HT-29 (cell line): ENCODE measurements at regions not wholly inside any gene's neighbourhood (a gene's known extent, or its start where the extent isn't known, plus 50 kb on each side); places are given as distances from the start of the nearest gene placed in this dataset.
A peak's percentile ranks its signal among the peaks of the same experiment; 100 is the strongest.
"Not testable (repeated sequence)": the region's sequence is repeated elsewhere in the genome, so short reads cannot be mapped to it uniquely, and the experiment has no call there.

Experiments used
- DNase-seq: peaks from one replicate; pipeline ENCODE4 v3.0.0-alpha.2; 2015; ENCODE audit warnings: low spot score

GRCh38 chr3:91348064-91348463 is 2240.6 kb downstream of the EPHA3 start:
- DNase-seq: not testable (repeated sequence)

- DNase-seq: not testable (repeated sequence)
Measured at GRCh38 chr3:91349072-91349471, 2241.7 kb downstream of the EPHA3 start.

GRCh38 chr3:91352161-91352560 is 2244.7 kb downstream of the EPHA3 start:
- DNase-seq: not testable (repeated sequence)

GRCh38 chr3:91359278-91359677 is 2251.9 kb downstream of the EPHA3 start:
- DNase-seq: not testable (repeated sequence)

- not testable (repeated sequence) for DNase-seq
Measured at GRCh38 chr3:91383100-91383894, 2275.9 kb downstream of the EPHA3 start.

GRCh38 chr3:91403938-91404337 is 2296.5 kb downstream of the EPHA3 start:
- DNase-seq: not testable (repeated sequence)

- DNase-seq: not testable (repeated sequence)
Measured at GRCh38 chr3:91442063-91442462, 2334.6 kb downstream of the EPHA3 start.

DNA sequence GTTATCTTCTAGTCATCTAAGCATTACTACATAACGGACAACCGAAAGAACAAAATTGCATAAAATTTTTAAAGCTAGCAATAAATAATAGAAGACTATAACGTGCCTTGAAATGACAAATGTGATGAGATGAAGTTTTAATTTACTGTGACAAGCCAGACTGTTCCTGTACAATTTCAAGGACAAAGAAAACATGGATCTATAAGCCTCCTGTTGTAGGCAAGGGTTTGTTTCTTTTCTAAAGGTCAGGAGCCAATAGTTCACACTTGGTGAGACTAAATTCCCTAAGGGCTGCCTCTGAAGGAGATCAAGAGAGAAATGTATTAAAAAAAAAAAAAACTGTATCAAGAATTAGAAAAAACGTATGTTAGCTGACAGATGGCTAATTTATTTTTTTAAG is 2335.1 kb downstream of the EPHA3 start:
- DNase-seq: not testable (repeated sequence)

DNA sequence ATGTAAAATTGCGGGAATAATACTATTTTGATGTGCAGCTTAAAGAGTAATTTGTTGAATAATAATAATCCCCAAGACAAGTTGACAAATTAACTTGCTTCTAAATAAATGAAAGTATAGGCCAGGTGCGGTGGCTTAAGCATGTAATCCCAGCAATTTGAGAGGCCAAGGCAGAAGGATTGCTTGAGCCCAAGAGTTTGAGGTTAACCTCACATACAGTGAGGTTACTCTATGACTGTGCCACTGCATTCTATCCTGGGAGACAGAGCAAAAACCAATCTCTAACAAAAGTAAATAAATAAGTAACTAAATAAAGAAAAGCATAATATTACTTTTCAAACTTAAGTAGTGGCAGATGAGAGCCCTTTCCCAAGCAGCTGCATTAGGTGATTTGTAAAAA is 2341.0 kb downstream of the EPHA3 start:
- not testable (repeated sequence) for DNase-seq

- not testable (repeated sequence) for DNase-seq
Measured at GRCh38 chr3:91466517-91466916, 2359.1 kb downstream of the EPHA3 start.

DNA sequence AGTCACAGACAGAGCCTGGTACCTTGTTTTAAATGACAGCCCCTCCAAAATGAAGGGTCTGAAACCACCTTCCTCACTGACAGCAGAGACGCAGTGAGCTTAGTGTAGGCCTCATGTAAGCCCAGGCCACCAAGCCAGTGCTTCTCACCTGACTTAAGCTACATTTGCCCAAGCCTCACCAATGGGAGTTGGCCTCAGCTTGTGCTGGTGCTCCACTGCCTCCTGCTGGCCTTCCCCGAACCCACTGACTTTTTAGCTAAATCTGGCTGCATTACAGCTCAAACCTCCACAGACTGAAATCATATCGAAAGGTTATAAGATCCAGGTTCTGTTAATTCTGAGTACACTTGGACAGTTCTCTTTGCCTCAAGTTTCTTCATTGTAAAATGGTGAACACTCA is 2361.8 kb downstream of the EPHA3 start:
- not testable (repeated sequence) for DNase-seq

DNA sequence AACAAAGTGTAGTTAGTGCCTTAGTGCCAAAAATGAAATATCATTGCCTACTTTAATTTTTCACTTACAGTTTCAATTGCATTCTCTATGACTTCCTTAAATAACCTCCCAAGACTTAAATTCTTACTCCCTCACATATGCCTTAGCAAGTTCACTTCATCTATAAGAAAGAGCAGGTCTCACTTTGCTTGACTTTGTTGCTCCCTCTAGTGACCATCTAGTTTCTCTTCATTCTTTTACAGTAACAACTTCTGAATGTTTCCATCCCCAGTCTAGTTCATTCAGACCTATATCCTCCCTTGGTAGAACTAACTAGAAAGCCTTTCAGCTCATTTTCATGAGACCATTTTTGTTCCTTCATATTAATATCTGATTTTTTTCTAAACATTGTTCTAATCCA is 2377.6 kb downstream of the EPHA3 start:
- peak; percentile 9 for DNase-seq

DNA sequence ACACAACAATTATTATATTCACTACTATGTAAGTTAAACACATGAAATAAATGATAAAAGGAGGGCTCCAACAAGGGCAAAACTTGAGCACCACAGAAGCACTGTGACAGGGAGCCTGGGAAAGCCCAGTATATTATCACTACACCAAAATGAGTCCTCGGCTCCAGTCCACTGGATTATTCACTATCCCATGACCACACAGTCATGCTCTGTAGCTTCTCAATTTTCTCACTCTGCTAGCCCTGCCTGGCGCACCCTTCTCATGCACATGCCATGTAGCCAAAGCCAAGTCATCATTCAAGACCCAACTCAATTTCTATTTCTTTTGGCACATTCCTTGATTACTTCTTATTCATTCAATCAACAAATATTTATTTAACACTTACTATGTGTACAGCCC is 2378.5 kb downstream of the EPHA3 start:
- not testable (repeated sequence) for DNase-seq

DNA sequence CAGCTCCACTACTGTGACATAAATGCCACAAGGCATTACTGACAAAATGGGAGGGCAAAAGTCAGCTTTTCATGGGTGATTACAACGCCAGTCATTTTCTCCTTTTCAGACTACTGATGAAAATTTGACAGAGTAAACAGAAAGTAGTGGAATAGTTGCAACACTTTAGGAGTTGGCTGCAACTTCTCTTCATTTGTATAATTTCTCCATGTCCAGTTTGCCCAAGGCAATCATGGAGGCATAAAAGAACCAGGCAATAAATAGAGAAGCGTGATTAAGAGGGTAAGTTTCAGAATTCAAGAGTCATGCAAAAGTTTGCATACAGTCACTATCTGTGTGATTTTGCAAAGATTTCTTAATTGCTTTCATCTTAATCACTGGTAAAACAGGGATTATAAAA is 2390.3 kb downstream of the EPHA3 start:
- not testable (repeated sequence) for DNase-seq

DNA sequence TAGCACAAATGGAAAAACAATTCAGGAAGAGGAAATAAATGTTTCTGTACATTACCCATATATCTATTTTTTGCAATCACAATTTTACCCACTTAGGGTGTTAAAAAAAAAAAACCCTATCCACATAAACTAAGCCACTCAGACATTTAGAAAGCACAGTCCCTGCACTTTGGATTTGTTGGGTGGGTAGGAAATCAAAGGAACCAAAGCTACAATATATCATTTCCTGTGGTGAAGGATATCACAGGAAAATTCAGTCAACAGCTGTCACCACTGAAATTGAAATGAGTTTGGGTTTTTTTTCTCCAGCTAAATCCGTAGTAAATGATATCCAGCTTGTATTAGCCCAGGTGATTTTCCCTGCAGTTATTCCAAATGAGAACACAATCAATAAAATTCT is 2392.4 kb downstream of the EPHA3 start:
- not testable (repeated sequence) for DNase-seq

GRCh38 chr3:91504874-91505273 is 2397.5 kb downstream of the EPHA3 start:
- DNase-seq: not testable (repeated sequence)
